ENCODE measurements at regions not wholly inside any gene's neighbourhood (a gene's known extent, or its start where the extent isn't known, plus 50 kb on each side); places are given as distances from the start of the nearest gene placed in this dataset.

GRCh38 chr10:123442901-123443300 lies 223.3 kb upstream of the GPR26 start:
- no peak for TF ChIP-seq CTCF (IDR thresholded peaks at IDR 0.05)
- no peak for TF ChIP-seq POLR2A (IDR thresholded peaks at IDR 0.05)
- no peak for TF ChIP-seq POLR2AphosphoS5 (IDR thresholded peaks at IDR 0.05)
